DND-41 (cell line): ENCODE measurements at regions not wholly inside any gene's neighbourhood (a gene's known extent, or its start where the extent isn't known, plus 50 kb on each side); places are given as distances from the start of the nearest gene placed in this dataset.

Experiments
- ATAC-seq: fragments of 200-7000 bp; cut with Tn5 transposase; 3 replicates; pipeline ENCODE4 v1.9.1; 2021; ENCODE audit warnings: low read depth; ENCODE audit not compliant: insufficient read depth
- DNase-seq: peaks from one replicate; pipeline ENCODE4 v3.0.0-alpha.2; 2020
- H2AFZ ChIP-seq: 2 replicates; pipeline ENCODE4 v1.6.0; 2012; ENCODE audit warnings: low read depth, low read length
- H3K27ac ChIP-seq: 2 replicates; pipeline ENCODE4 v1.5.1; 2012; ENCODE audit warnings: low read length, inconsistent platforms
- H3K27me3 ChIP-seq: fragments of 200-600 bp; sonication (generic); 2 replicates; pipeline ENCODE4 v1.6.0; 2012; ENCODE audit warnings: low read length, mild to moderate bottlenecking, inconsistent platforms; ENCODE audit not compliant: insufficient read depth, poor library complexity
- H3K36me3 ChIP-seq: 2 replicates; pipeline ENCODE4 v1.5.1; 2012; ENCODE audit warnings: low read length, inconsistent platforms; ENCODE audit not compliant: insufficient read depth
- H3K4me1 ChIP-seq: 2 replicates; pipeline ENCODE4 v1.5.1; 2012; ENCODE audit warnings: mild to moderate bottlenecking, low read length; ENCODE audit not compliant: insufficient read depth
- H3K4me2 ChIP-seq: 2 replicates; pipeline ENCODE4 v1.6.0; 2012; ENCODE audit warnings: mild to moderate bottlenecking, moderate library complexity, low read length, inconsistent platforms; ENCODE audit not compliant: insufficient read depth
- H3K4me3 ChIP-seq, 2 experiments: fragments of 200-600 bp in 1 of 2; shearing (Covaris generic) in 1 of 2; 2 replicates each; pipeline ENCODE4 v1.5.1; 2012 to 2016; ENCODE audit warnings: inconsistent platforms in 2 of 2, low read length in 2 of 2, mild to moderate bottlenecking in 2 of 2, low read depth in 1 of 2, moderate library complexity in 1 of 2
- H3K79me2 ChIP-seq: 2 replicates; pipeline ENCODE4 v1.6.0; 2012; ENCODE audit warnings: low read length, inconsistent platforms; ENCODE audit not compliant: insufficient read depth
- H3K9ac ChIP-seq: 2 replicates; pipeline ENCODE4 v1.6.0; 2012; ENCODE audit warnings: low read depth, mild to moderate bottlenecking, inconsistent platforms, low read length, moderate library complexity
- H3K9me3 ChIP-seq: 2 replicates; pipeline ENCODE4 v1.5.1; 2012; ENCODE audit warnings: low read length, moderate library complexity, mild to moderate bottlenecking, inconsistent platforms; ENCODE audit not compliant: insufficient read depth, severe bottlenecking
- H4K20me1 ChIP-seq: 2 replicates; pipeline ENCODE4 v1.6.0; 2012; ENCODE audit warnings: low read length; ENCODE audit not compliant: insufficient read depth
- EZH2 ChIP-seq: IDR thresholded peaks from 3 replicates; pipeline ENCODE4 v1.6.1; 2012; ENCODE audit warnings: borderline replicate concordance, low read depth, mild to moderate bottlenecking, moderate library complexity, low read length, inconsistent platforms; ENCODE audit not compliant: severe bottlenecking
- TF ChIP-seq, protein P1 (sequence below): IDR thresholded peaks from 2 replicates; pipeline ENCODE4 v1.5.1; 2012; ENCODE audit warnings: borderline replicate concordance, low read length, moderate library complexity, mild to moderate bottlenecking; ENCODE audit not compliant: poor library complexity, severe bottlenecking; ENCODE audit errors: extremely low read depth

DNA sequence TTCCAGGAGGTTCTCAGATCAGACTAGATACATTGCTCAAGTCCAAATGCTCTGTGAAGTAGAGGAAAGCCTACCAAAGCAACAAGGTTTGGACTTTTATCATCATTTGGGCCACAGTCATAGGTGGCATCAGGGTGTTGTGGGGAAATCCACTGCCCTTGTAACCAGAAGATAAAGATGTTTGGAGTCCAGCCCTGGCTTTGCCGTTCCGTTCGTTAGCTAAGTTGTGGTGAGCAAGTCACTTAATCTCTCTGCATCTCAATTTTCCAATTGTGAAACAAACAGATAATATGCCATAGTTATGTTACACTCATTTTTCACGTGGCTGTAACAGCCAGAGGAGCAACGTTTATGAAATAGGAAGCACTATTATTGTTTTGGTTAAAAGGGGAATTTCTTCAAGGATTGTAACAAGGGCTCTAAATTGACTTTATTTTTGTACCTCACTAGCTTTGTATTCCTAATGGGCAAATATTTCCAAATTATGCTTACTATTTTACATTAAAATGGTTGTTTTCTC, 125.6 kb downstream of the CD47 start:
- Histone ChIP-seq H3K4me3 (no peak overlapping the region), H3K9ac (no peak overlapping the region), H3K79me2 (no peaks in the 10 kb centered on the region), H4K20me1 (no peaks in the 10 kb centered on the region), H3K27ac (no peak overlapping the region), H3K4me2 (no peak overlapping the region), H3K36me3 (no peaks in the 10 kb centered on the region), H2AFZ (no peak overlapping the region), H3K27me3 (no peaks in the 10 kb centered on the region), H3K9me3 (no peaks in the 10 kb centered on the region), H3K4me1 (no peaks in the 10 kb centered on the region)
- TF ChIP-seq, protein P1, sequence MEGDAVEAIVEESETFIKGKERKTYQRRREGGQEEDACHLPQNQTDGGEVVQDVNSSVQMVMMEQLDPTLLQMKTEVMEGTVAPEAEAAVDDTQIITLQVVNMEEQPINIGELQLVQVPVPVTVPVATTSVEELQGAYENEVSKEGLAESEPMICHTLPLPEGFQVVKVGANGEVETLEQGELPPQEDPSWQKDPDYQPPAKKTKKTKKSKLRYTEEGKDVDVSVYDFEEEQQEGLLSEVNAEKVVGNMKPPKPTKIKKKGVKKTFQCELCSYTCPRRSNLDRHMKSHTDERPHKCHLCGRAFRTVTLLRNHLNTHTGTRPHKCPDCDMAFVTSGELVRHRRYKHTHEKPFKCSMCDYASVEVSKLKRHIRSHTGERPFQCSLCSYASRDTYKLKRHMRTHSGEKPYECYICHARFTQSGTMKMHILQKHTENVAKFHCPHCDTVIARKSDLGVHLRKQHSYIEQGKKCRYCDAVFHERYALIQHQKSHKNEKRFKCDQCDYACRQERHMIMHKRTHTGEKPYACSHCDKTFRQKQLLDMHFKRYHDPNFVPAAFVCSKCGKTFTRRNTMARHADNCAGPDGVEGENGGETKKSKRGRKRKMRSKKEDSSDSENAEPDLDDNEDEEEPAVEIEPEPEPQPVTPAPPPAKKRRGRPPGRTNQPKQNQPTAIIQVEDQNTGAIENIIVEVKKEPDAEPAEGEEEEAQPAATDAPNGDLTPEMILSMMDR: no peak
- TF ChIP-seq EZH2: no peak
- no peak for DNase-seq
- no peak for ATAC-seq

DNA sequence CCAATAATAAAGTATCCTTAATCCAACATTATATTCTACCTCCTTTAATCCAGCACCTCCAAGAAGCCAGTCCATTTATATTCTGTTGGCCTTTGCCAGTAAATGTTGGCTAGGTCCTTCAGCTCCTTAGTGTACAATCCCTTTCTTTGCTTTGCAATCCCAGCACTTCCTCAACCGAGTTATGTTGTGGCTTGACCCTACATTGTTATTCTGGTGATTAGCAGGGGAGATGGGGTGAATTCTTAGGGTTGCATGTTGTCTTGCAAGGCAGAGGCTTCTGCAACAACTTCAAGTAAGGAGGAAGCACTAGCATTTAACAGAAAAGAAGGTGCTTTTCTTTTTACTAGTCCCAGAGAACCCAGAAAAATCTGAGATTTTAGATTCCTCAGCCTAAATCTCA, 127.2 kb downstream of the CD47 start:
- no peaks in the 10 kb centered on the region for H3K4me1 ChIP-seq
- TF ChIP-seq, protein P1: no peak
- no peak for TF ChIP-seq EZH2
- H2AFZ ChIP-seq: no peak overlapping the region
- no peaks in the 10 kb centered on the region for H4K20me1 ChIP-seq
- no peak overlapping the region for H3K27ac ChIP-seq
- no peak overlapping the region for H3K4me2 ChIP-seq
- H3K27me3 ChIP-seq: no peaks in the 10 kb centered on the region
- no peaks in the 10 kb centered on the region for H3K9me3 ChIP-seq
- DNase-seq (no peak), ATAC-seq (no peak)
- no peak overlapping the region for H3K4me3 ChIP-seq
- H3K9ac ChIP-seq: no peak overlapping the region
- H3K79me2 ChIP-seq: no peaks in the 10 kb centered on the region
- no peaks in the 10 kb centered on the region for H3K36me3 ChIP-seq

DNA sequence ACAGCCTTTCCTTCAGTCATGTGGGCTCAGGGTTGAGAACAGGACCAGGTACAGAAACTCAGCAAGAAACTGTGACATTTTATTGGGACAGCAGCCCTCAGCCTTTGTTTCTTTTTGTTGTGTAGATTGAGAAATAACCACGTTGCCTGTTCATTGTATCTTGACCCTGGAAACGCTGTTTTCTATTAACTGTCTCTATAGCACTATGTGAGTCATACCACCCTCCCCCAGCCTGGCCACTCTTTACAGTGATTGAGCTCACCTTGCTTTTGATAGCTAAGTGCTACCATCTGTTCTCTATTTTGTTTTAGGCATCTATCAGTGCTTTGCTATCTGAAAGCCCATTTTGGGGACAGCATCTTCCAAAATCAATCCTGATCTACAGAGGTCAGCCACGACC, 127.9 kb downstream of the CD47 start:
- H3K27me3 ChIP-seq: no peaks in the 10 kb centered on the region
- TF ChIP-seq, protein P1: no peak
- no peak for TF ChIP-seq EZH2
- ATAC-seq (no peak), DNase-seq (no peak)
- H3K4me2 ChIP-seq: no peak overlapping the region
- H3K9me3 ChIP-seq: no peaks in the 10 kb centered on the region
- H4K20me1 ChIP-seq: no peaks in the 10 kb centered on the region
- no peak overlapping the region for H2AFZ ChIP-seq
- H3K4me3 ChIP-seq: no peak overlapping the region
- H3K9ac ChIP-seq: no peak overlapping the region
- H3K27ac ChIP-seq: no peak overlapping the region
- no peaks in the 10 kb centered on the region for H3K36me3 ChIP-seq
- 0 out of 2 replicates have a peak, but pooled peaks cover under 1% of the 10 kb centered on the region for H3K4me1 ChIP-seq
- no peaks in the 10 kb centered on the region for H3K79me2 ChIP-seq

DNA sequence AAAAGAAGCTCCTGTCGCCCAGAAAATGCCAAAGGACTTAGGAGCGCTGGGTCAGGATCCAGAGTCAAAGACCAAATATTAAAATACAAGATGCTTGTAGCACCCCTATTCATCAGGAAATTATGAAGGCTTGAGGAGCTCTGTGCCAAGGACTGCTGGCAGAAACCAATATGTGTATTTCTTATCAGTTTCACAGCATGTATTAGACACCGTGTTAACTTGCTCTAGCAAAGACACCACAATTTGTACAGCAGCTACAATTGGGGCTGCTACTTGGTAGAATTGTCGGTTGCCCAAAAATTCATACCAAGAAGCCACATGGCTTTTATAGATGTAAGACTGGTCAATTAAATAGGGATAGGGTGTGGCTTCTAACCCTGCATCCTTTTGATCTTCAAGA, 128.8 kb downstream of the CD47 start:
- TF ChIP-seq, protein P1: no peak
- no peak for TF ChIP-seq EZH2
- H4K20me1 ChIP-seq: no peaks in the 10 kb centered on the region

More for the DNA sequence above, 128.8 kb downstream of the CD47 start:
- ATAC-seq (no peak), DNase-seq (no peak)
- Histone ChIP-seq H2AFZ (no peak overlapping the region), H3K4me3 (no peak overlapping the region), H3K4me1 (peaks cover 6% of the 10 kb centered on the region; the same call in 1 of the 2 replicates), H3K79me2 (no peaks in the 10 kb centered on the region), H3K4me2 (no peak overlapping the region), H3K27ac (no peak overlapping the region), H3K36me3 (no peaks in the 10 kb centered on the region), H3K9ac (no peak overlapping the region), H3K9me3 (no peaks in the 10 kb centered on the region), H3K27me3 (no peaks in the 10 kb centered on the region)
